NCI-H1105 (cell line): ENCODE measurements at regions not wholly inside any gene's neighbourhood (a gene's known extent, or its start where the extent isn't known, plus 50 kb on each side); places are given as distances from the start of the nearest gene placed in this dataset.
A peak's percentile ranks its signal among the peaks of the same experiment; 100 is the strongest.

Experiments
- DNase-seq: peaks from one replicate; lab custom pipeline; 2025; lab: John Stamatoyannopoulos, UW

DNA sequence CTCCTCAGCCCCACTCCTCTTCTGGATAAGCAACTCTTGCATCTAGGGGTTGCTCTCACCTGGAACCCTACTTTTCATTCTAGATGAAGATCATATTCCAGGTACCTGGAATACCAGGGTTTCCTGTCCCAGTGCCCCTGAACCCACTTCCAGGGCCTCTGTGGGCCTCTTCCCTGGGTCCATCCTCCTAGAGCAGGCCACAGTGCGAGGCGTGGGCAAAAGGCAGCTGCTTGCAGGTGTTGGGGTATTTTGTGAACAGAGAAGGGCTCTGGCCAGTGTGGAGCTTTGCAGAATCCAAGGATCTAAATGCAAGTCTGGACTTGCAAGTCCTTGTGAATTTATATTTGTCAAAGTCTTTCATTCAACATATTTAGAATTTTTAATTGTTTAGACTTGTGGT is 240.4 kb upstream of the POU3F1 start:
- no peak for DNase-seq

DNA sequence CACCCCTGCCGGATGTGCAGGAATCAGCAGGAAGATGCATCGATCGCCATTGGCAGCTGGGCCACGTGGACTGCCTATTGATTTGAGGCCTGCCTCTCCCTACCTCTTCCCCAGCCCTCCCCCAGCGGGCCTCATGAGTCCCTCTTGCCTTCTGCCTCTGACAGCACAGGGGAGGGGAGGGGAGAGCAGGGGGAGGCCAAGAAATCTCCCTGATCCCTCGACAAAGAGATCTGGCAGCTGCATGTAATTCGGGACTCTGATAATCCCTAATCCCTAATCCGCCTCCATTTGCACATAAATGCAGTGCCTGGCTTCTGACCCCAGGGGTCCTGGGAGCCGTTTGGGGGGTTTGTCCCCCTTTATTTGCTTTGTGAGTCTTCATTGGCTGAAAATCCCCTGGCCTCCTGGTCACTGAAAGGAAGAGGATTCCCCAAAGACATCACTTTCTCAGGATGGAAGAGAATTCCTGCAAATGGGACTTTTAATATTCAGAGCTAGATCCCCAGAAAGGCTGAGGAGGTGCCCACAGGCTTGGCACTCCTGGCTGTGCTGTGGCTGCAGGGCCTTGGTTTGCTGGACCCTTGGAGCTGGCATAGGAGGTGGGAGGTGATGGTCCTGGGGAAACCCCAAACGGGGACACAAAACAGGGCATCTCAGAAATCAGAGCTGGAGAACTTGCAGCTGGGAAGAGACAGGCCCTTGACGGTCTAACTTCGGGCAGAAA is 239.4 kb upstream of the POU3F1 start:
- no peak for DNase-seq

DNA sequence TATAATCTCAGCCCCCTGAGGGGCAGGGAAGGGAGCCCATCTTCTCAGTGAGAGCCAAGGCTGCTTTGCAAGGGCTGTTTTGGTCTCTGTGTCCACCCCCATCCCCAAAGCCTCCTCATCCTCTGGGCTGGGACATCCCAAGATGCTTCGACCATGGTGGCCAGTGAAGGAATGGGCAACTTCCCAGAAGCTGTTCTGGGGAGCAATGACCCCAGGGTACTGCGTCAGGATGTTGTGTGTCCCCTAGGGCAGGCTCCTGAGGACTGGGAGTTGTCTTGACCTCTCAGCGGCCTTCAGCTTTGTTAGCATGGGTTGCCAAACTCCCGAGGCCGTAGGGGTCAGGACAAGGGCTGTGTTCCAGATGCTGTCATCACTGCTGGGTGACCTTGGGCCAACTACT is 238.4 kb upstream of the POU3F1 start:
- DNase-seq = no peak

DNA sequence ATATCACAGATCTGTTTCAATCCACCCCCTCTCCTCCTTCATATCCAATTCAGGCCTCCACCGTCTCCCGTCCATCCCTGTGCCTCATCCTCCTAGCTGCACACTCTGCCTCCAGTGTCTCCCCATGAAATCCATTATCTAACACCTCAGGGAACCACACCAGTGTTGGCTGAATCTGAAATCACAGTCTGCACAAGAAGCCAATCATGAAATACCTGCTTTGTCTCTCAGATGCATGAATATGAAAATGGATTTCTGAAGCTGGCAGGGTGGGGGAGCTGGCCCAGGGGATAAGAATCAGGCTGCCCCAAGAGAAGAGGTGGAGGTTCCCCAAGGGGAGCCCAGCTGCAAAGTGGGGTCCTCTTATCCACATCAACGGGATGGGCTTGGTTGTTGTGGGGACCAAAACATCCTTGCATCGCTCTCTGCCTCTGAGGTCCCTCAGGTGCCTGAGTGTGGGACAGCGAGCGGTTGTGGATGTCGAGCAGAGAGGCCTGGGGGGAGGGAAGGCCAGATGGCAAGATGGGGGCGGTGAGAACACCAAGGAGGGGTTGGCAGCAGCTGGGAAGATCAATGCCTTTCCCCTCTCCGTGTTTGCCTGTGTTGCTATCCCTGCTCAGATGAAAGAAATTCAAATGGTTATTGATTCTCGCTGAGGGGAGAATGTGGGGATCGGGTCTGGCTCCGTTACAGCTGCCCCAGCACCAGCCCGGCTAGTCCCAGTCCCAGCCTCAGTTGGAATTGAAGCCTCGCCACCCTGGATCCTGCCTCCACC is 237.3 kb upstream of the POU3F1 start:
- no peak for DNase-seq

DNA sequence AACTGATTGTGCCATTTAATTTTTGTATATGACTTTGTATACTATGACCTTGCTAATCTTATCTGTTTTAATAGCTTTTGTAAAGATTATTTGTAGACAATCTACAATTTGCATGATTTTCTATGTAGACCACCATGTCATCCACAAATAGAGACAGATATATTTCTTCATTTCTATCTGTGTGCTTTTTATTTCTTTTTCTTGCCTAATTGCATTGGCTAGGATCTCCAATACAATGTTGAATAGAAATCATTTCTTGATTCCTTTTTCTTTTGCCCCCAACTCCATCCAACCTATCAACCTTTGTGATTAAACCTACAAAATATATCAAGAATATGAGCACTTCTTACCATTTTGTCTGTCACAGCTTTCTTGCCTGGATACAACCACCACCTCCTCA is 232.6 kb upstream of the POU3F1 start:
- no peak for DNase-seq

DNA sequence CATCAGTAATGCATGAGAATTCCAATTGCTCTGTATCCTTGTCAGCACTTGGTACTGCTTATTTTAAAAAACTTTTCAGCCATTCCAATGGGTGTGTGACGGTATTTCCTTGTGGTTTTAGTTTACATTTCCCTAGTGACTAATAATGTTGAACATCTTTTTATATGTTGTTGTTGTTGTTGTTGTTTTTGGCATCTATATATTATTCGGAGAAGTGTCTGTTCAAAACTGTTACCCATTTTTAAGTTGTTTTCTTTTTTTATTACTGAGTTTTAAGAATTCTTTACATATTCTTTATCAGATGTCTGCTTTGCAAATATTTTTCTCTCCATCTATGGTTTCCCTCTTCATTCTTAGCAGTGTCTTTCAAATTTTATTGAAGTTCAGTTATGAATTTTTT is 231.1 kb upstream of the POU3F1 start:
- DNase-seq = no peak

DNA sequence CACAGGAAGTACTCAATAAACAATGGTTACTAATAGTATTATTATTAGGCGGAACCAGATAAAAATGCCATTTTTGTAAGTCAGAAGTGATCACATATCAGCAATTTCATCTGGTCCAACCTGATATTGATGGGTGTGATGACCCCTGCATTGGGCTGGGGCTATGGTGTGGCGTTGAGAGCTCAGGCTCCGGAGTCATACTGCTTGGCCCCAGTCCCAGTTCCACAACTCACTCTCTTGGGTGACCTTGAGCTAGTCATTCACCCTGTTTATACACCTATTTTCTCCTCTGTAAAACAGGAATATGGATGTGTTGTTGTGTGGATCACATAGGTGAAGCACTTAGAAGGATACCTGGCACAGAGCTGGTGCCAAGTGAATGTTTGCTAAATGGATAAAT is 229.4 kb upstream of the POU3F1 start:
- DNase-seq = no peak

DNA sequence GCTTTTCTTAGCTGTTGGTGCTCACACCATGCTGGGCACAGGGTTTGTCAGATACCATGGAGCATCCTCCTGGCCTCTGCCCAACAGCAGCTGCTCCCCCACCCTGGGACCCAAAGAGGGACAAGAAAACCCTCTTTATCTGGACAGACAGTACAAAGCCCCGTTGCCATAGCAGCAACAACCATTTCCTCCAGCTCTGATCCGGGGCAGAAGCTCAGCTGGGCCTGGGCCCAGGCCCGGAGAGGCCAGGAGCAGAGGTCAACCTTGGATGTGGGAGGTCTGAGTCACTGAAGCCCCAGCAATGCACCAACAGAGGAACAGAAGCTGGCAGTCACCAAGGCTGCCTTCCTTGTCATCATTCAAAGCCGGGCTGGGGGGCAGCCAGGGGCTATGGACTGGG is 228.4 kb upstream of the POU3F1 start:
- no peak for DNase-seq

DNA sequence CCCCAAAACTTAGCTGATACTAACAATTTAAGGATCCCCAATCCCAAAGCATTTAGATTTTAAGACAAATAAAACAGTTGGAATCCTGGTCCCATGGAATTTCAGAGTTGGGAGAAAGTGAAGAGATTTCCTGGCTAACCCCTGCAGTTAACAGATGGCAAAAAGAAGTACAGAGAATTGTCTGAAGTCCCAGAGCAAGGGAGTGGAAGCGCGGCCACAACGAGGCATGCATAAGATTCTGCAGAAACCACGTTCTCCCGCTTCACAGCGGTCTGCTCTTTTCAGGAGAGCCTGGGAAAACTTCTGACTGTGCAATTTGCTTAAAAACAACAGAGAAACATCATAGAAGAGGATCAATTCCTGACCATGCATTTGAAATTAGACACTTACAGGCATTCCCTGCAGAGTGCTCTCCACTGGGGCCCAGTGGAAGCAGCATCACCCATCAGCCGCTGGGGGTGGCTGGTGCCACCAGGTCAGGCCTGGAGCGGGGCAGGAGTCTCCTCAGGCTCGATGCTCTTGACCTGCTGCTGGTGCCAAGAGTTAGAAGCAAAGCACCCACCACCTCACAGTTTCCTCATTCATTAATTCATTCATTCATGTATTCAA is 226.7 kb upstream of the POU3F1 start:
- DNase-seq = no peak

DNA sequence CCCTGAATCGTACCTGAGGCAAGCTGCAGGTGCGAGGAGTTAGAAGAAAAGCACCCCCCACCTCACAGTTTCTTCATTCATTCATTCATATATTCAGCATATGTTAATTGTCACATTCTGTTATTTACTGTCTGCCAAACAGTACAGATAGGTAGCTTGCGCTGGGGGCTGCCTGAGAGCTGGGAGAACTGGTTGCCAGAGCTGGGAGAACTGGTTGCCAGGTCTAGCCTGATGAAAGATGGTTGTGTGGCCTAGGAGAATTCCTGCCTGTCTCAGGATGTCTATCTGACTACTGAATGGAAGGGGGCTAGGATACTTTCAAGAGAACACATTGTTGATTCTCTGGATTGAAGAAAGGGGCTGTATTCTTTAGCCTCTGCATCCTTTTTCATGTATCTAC is 225.9 kb upstream of the POU3F1 start:
- DNase-seq = no peak

DNA sequence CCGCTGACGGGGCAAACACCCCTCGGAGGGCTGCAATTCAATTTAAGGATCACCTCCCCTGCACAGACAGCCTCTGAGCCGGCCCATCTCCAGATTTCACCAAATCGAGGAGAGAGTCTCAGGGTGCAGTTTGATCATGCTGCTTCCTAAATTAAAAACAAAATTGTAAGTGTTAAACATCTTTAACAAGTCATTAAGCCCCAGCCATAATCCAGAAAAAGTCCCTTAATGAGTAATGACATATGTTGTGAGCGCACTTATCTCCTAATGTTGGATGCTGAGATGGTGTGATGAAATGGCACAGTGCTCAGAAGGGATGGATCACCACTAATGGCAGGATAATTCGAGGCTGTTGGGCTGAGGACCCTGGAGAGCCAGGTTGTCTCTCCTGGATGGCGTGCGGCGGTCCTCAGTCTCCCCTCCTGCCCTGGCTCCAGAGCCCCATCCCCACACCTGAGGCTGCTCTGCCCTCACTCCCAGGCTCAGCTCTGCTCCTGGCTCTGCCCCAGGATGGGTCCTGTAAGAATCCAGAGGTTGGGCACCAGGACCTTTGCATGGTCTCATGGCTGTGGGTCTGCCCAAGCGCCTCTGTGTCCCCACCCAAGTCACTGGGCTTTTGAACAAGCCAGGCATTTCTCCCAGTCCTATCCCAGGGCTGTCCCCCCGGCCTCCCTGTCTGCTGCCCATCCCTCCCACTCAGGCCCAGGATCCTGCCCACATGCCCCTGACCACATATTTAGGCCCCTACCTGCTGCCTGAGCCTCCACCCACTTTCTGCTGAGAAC is 224.4 kb upstream of the POU3F1 start:
- no peak for DNase-seq

DNA sequence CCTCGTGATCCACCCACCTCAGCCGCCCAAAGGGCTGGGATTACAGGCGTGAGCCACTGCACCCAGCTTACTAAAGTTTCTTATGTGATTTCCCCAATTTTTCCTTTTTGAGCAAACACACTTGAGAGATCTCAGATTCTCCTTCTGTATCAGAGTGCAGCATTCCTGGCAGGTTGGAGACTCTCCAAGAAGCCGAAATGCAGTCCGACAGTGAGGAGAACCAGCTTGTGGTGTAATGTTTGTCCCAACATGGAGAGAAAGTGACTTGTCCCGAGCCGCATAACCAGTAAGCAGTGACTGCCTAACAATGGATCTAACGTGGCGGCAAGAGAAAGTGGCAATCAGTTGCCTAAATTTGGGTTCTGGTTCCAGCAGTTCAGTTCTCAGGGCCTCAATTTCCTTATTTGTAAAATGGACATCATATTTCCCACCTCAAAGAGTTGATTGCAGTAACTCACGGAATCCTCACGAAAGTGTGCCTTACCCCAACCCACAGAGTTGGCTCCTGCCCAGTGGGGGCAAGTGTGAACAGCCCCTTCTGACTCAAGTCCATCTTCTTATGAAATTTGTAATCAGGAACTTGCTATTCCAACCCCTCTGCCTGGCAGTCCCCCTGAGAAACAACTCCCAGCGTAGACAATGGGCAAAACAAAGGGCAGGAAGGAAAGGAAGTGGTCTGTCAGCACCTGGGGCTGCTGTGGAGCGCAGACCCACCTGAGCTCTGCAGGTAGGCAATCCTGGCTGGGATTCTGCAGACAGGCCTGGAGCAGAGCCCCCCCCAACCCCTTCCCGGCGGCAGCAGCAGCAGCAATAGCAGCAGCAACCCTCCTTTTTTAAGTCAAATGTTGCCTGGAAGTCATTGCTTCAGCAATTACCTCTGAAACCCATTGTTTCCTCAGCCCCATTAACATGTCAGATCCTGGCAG is 223.6 kb upstream of the POU3F1 start:
- no peak for DNase-seq

DNA sequence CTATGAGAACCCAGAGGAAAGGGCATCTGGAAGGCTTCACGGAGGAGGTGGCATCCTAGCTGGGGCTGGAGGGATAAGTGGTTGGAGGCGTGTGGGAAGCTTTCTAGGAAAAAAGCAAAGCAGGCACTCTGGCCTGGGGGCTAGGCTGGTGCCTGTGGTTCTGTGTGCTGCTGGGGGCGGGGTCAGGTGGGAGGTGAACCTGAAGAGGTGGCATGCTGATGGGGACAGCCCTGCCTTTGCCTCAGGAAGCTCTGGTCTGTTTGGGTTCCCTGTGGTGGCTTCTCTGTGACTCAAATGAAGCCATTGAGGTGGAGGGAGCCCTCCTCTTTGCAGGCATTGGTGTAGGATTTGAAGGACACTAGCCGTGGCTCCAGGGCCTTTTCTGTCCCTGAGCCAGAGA is 221.6 kb upstream of the POU3F1 start:
- DNase-seq = no peak

DNA sequence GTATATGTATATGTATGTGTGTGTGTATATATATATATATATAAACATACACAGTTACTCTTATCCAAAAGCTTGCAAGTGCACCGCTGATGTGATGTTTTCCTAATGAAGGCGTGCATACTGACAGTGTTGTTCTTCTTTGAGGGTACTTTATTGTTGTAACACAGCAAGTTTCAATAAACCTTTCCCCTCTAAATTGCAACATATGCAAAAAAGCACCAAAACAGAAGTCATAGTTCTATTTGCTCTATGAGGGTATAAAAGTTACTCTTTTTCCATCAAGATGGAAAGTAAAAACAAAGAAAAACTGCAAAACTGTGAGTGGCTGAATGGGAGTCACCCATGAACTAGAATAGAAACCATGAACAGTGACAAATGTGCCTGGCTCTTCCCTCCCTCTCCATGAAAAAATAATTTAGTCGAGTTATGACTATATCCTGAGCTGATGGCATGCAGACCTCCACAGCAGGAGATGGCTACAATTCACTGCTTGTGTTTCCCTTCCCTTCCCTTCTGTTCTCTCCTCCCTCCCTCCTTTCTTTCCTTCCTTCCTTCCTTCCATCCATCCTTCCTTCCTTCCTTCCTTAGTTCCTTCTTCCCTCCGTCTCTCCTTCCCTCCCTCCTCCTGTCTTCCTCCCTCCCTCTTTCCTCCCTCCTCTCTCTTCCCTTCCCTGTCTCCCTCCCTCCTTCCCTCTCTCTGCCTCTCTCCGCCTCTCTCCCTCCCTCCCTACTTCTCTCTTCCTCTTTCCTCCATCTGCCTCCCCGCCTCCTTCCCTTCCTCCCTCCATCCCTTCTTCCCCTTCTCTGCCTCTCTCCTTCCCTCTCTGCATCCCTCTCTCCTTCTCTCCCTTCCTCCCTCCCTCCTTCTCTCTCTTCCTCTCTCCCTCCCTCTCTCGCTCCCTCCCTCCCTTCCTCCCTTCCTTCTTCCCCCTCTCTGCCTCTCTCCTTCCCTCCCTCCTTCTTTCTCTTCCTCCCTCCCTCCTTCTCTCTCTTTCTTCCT is 220.7 kb upstream of the POU3F1 start:
- no peak for DNase-seq

DNA sequence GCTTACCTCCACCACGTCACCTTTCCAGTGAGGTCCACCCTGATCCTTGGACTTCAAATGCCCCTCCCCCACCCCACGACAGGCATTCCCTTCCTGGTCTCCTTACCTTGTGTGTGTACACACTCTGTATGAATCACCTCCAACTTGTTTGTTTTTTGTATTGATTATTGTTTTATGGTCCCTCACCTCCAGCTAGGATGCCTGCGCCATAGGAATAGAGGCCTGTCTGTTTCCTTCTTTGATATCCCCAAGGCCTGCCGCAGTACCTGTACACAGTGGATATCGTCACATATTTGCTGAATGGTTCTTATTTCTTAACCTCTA is 219.6 kb upstream of the POU3F1 start:
- DNase-seq = no peak

DNA sequence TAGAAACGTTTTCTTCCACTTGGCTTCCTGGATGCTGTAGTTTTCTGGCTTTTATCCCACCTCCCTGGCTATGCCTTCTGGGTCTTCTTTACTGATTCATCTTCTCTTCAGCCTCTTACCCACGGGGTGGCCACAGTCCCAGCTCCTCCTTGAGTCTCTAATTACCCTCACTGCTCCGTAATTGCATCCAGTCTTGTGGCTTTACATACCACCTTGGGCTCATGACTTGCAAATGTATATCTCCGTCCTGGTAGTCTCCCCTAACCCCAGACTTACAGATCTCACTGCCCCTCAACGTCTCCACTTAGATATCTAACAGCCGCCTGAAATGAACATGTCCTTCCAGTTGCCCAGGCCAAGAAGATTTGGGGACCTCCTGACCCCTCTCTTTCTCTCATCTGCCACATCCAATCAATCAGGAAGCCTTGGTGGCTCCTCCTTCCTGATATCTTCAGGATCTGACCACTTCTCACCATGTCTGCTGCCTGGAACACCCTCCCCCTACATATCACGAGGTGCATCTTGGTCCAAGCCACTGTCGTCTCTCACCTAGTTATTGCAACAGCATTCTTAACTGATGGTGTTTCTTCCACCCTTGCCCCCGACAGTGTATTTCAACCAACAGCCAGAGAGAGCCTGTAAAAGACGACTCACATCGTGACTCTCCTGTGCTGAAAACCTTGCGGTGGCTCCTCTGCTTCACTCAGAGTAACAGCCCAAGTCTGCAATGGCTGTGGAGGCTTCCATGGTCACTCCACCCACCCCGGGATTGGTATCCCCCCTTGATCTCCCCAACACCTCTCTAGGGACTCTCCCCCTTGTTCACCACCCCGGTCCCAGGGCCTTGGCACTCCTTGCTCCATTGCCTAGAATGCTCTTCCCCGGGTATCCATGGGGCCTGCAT is 219.0 kb upstream of the POU3F1 start:
- no peak for DNase-seq

DNA sequence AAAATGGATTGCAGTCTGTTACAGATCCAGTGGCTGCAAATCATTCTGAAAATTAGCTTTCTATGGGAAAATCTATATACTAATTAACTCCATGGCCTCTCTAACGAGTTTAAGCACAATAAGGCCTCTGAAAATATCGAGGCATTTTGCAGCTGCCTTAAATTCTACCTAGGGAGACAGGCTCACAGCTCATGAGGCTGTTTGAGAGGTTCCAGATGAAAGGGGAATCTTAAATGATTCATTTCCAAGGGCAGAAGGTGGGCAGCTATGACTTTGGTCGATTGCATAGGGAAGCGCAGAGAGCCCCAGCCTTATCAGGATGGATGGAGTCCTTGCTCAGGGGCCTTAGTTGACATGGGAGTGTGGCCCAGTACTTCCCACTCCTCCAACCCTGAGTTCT is 216.8 kb upstream of the POU3F1 start:
- no peak for DNase-seq

DNA sequence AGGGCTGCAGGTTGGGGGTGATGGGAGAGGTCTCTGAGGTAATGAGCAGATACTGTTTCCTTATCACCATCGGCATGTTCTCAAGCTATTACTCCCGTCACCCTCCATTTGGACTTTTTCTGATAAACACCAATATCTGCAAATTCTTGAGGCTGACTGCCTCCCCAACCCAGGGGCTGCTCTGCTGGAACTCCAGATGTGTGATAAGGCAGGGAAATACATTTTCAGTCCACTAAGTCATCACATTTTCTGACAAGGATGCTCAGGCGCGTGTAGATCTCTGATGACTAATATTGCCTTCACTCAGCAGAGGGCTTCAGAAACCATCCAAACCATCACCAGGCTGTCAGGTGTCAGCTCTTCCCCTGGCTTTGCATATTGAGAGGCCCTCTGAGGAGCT is 215.0 kb upstream of the POU3F1 start:
- DNase-seq = no peak

DNA sequence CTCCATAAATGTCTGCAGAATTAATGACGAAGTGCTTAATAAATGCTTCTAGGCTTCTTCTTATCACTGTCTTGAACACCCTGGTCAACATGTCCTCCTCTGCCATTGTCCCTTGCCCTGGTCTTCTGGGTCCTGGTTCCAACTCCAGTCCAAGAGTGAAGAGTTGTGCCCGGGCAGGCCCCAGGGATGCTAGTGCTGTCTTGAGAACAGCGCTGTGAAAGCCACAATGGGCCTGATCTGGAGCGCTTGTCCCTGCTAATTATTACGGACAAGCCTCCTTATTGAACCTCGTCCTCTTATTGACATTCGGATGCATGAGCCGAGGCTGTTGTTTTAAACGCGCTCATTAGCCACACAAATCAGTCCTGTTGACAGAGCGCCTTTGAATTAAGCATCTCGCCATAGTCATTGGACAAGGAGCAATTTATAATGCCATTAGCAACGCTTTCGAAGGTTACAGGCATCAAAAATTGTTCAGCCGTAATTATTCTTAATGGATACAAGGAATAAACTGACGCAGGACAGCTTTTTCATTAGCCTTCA is 211.6 kb upstream of the POU3F1 start:
- DNase-seq = peak; percentile 75
